ENCODE measurements at regions not wholly inside any gene's neighbourhood (a gene's known extent, or its start where the extent isn't known, plus 50 kb on each side); places are given as distances from the start of the nearest gene placed in this dataset.

- no peak for DNase-seq
Observed at GRCh38 chr2:51526766-51527165, 494.8 kb upstream of the NRXN1 start.

GRCh38 chr2:51516667-51517066 lies 484.7 kb upstream of the NRXN1 start:
- no peak for DNase-seq

- DNase-seq, result no peak
Observed at GRCh38 chr2:51511002-51511401, 479.1 kb upstream of the NRXN1 start.

- no peak for DNase-seq
Observed at GRCh38 chr2:51510303-51510702, 478.4 kb upstream of the NRXN1 start.

DNA sequence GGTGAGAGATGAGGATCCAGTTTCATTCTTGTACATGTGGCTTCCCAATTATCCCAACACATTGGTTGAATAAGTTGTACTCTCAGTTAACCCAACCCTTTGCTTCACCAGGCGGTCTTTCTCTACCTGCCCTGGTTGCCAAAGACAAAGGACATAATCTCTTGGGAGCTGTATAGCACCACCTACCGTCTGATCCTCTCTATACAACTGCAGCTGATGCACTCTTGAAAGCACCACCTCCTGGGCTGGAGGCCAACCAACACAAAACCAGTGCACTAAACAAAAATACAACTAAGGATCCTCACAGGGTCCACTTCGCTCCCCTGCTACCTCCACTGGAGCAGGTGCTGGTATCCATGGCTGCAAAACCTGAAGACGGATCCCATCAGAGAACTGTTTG lies 473.6 kb upstream of the NRXN1 start:
- no peak for DNase-seq

DNA sequence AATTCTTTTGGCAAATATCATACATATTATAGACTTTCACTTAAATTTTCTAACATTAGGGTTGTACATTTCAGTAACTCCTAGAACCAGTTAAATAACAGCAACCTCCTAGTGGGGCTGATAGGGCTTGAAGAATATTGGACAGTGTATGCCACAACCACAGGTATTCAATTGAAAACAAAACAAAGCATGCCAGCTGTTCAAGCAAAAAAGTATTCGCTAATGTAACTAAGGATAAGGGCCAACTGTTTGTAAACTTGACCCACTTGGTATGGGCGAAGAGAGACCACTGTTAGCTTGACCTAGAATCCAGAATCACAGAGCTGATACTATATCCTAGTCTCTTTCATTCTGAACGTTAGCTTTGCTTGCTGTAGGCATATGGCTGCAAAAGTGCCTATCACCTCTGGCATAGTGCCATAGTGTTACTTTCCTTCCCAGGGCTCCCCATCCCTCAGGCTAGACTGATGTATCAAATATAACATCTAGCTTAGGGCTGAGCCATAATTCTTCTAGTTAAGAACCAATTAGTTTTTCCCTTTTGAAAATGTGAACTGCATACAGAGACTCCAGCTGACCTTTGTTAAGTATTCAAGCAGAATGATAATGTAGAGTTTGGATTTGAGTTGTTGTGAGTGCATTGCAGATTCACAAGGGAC lies 458.8 kb upstream of the NRXN1 start:
- no peak for DNase-seq

DNA sequence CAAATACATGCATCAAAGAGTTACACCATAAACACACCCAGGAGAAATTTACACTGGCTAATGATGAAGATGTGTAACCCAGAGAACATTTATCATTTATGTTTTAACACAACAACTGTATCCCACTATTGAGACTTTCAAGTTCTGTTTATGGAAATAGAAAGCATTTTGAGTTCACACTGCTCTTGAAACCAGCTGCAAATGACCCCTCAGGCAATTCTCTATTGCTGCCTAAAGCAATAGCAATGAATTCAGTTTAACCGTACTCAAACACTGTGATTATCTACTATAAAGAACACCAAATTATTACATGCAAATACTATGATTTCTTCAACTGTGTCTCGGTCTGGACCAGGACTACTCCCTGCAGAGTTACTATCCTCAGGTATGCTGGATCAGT lies 452.7 kb upstream of the NRXN1 start:
- no peak for DNase-seq

DNA sequence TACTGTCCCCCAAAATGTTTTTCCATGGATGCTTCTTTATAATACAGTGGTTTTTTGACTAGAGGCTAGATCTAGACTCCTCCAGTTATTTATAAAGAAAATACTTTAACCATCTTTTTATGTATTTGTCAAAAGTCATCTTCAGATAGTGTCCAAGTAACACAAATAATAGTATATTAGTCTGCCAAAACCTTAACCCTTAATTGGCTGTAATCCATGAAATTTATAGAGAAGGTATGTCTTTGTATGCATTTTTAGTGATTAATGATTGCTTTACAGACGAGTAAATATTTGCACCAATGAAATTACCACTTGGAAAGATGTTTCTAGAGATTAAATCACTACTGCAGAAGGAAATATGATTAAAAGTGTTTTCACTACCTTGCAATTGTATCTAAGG lies 451.8 kb upstream of the NRXN1 start:
- DNase-seq, result no peak

GRCh38 chr2:51472783-51473182 lies 440.9 kb upstream of the NRXN1 start:
- no peak for DNase-seq

DNA sequence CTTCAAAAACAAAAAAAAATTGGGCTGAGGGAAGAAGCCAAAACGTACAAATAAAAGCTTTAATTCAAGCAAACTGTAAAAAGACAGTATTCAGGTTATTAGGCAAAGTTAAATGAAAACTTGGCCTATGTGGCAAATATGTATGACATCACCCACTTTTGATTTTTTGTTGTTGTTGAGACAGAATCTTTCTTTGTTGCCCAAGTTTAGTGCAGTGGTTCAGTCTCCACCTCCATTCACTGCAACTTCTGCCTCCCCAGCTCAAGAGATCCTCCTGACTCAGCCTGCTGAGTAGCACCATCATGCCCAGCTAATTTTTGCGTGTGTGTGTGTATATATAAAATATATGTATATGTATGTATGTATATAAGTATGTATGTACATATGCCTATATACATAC lies 440.4 kb upstream of the NRXN1 start:
- DNase-seq, result no peak

DNA sequence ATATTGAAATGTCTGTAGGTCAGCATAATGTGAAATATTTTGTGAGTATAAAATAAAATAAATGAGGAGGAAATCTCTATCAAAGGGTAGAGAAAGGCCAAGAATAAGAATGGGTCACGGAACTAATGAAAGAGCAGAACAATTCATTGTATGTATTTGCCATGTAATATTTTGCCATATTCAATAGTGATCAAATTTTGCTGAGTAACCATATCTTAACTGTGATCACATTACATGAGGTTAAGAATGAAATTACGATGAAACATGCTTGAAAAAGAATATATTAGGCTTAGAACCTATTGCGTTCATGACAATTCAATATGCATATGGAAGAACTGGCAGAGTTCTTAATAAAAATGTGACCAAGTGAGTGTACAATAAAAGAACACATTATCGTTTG lies 437.2 kb upstream of the NRXN1 start:
- DNase-seq, result no peak

DNA sequence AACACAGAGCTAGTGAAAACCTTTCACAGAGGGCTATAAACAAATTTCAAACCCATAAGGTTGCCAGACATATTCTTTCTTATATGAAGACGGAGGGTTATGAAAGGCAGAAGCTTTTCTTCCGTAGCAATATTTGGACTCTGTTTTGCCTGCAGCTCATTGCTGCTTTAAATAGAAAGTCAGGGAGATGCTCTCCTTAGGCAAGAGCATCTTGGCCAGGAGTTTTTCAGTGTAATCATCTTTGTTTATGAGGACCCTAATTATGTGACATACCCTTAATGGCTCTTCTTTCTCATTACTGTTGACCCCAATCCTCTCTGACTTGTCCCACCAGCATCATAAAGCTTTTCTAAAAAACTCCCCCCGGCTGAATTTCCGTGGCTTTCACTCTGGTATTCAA lies 433.4 kb upstream of the NRXN1 start:
- no peak for DNase-seq

GRCh38 chr2:51454177-51454576 lies 422.2 kb upstream of the NRXN1 start:
- DNase-seq, result no peak

DNA sequence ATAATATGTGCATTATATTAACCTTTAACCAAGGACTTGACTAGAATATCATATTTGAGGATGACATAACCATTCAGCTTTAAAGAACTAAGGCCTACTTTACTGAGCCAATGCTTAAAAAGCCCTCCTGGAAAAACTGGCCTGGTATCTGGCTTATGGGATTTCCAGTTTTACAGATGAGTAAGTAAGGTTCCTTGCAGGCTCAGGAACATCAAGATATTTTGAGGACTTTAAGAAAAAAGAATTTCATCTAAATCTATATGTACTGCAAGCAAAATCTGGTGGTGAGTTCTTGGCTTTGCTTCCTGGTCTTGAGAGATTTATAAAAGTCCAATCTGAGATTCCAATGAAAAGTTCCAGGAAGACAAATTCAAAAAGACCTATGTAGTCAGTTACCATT lies 417.0 kb upstream of the NRXN1 start:
- no peak for DNase-seq

GRCh38 chr2:51441786-51442185 lies 409.9 kb upstream of the NRXN1 start:
- DNase-seq, result no peak

GRCh38 chr2:51424418-51424817 lies 392.5 kb upstream of the NRXN1 start:
- no peak for DNase-seq

- no peak for DNase-seq
Observed at GRCh38 chr2:51420511-51420910, 388.6 kb upstream of the NRXN1 start.

- no peak for DNase-seq
Observed at GRCh38 chr2:51413726-51414125, 381.8 kb upstream of the NRXN1 start.

DNA sequence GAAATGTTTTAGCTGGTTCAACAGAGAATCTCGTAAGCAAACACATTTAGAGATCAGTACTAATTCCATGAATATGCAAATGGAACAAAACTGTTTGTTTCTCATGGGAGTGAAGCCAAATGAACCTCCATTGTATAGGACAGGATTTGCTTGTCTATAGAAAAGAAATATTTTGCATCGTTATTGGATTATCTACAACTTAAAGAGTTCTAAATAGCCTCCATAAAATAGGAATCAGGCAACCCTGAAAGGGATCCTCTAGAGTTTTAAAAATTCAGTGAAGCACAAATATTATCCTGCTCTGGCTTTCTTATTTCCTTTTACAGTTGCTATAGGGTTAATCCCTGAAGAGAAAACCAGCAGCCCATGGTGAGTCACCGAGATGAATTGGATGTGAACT lies 378.4 kb upstream of the NRXN1 start:
- DNase-seq, result no peak

DNA sequence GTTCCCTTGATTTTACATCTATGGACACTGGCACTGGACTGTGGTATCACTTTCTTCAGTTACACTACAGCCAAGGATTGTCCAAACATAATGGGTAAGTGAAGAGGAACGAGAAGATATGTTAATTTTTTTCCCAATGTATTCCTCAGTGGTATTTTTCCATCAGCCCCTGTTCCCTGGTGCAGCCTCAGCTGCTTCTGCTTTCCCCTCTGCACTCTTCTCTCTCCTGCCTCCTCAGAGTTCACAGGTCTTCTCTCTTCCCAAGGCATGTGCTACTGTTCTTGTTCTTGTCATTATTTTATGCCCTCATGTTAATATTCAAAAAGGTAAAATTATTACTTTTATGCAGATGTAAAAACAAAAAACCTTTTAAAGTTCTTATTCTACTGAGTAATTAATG lies 378.0 kb upstream of the NRXN1 start:
- no peak for DNase-seq

GRCh38 chr2:51404226-51404625 lies 372.3 kb upstream of the NRXN1 start:
- no peak for DNase-seq

- DNase-seq, result no peak
Observed at GRCh38 chr2:51401546-51401945, 369.6 kb upstream of the NRXN1 start.

- DNase-seq, result no peak
Observed at GRCh38 chr2:51387235-51387634, 355.3 kb upstream of the NRXN1 start.

GRCh38 chr2:51379997-51380396 lies 348.1 kb upstream of the NRXN1 start:
- no peak for DNase-seq

DNA sequence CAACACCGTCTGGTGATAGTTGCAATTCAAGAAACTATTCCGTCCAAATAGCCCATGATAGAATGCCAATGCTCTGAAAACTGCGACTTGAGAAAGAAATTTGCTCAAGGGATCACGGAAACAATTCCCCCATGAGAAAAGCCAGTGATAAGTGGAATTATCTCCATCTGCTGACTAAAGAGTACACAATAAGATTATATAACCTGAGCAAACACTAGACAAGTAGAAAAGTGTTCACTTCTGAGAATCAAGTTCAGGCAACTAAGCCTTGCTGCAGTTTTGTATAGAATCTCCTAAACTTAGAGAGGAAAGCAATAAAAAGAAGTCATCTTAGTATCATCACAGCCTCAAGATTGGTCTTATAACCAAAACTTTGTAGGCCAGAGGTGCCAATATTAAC lies 336.3 kb upstream of the NRXN1 start:
- no peak for DNase-seq

DNA sequence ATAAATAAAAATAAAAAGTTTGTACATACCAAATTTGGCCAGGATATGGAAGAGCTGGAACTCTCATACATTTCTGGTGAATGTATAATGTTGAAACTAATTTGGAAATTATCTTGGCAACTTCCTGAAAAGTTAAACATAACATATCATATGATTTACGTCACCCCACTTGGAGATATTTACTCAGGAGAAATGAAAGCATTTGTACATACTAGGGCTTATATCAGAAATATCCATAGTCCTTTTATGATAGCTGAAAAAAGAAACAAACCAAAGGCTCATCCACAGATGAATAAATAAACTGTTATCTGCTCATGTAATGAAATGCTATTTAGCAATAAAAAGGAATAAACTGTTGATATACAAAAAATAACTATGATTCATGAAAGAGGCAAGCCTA lies 318.2 kb upstream of the NRXN1 start:
- DNase-seq, result no peak

Measured in activated CD4-positive, alpha-beta T cell treated with anti-CD3 and anti-CD28 coated beads for 48 hours (primary cell).